ENCODE measurements at regions not wholly inside any gene's neighbourhood (a gene's known extent, or its start where the extent isn't known, plus 50 kb on each side); places are given as distances from the start of the nearest gene placed in this dataset.

DNA sequence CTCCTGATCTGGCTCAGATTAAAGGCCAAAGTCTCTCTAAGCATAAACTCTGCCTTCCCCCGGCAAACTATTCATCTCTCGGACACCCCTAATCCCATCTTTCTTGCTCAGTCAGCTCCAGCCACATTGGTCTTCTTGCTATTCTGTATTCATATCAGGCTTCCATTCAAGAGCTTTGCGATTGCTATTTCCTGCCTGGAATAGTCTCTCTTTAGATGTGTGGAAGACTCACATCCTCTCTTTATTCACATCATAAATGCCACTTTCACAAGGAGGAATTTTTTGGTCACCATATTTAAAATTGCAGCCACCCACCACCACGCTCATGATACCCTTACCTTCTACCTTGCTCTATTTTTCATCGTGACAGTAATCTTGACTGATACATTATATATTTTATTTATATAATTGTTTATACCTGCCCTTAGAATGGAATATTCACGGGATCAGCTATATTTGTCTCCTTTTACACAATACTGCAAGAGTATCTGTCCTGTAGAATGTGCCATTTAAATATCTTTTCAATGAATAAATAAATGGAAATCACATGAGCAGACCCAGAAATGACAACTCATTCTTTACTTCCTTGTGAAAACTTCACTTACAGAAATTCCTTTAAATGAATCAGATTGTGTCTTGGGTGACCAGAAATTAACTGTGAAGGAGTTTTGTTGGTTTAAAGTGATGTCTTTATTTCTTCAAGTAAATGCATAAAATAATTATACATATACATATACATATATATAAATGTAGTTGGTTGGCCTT, 780.6 kb upstream of the FLRT2 start:
- Histone ChIP-seq H3K4me3 (ENCODE audit: low read length in 2 of 2) (no peak overlapping the region), H3K36me3 (ENCODE audit: control insufficient read depth in 2 of 2, insufficient read depth in 2 of 2, low read length in 1 of 2) (no peaks in the 10 kb centered on the region), H3K4me1 (ENCODE audit: control insufficient read depth in 2 of 2, insufficient read depth in 2 of 2, low read length in 2 of 2) (no peaks in the 10 kb centered on the region), H3K27me3 (ENCODE audit: control insufficient read depth in 2 of 2, insufficient read depth in 1 of 2, low read length in 1 of 2) (no peaks in the 10 kb centered on the region), H3K27ac (ENCODE audit: low read depth in 1 of 2, low read length in 1 of 2) (no peak overlapping the region), H3K9me3 (ENCODE audit: control insufficient read depth in 2 of 2, insufficient read depth in 1 of 2, low read length in 1 of 2) (no peaks in the 10 kb centered on the region)
- 91% methylated on average over 6 of the region's 6 CpGs for WGBS
- DNase-seq (ENCODE audit: low read depth in 6 of 9, low spot score in 9 of 9), result no peak

DNA sequence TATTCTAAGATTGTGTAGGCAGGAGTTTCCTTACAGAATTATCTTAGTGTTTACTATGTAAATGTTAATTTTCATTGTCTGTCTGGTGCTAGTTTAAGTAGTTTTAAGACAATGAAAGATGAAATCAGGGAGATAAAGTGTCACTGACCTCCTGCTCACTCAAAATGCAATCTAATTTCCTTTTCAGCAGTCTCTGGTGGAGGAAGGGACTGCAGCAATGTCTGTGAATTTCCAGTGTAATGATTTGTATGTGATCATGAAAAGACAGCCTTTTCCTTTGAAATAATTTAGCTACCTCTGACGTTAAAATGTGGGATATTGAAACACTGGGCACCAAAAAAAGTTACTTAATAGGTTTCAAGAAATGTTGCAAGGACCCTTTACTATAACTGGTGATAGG, 779.7 kb upstream of the FLRT2 start:
- Histone ChIP-seq H3K9me3 (ENCODE audit: control insufficient read depth in 2 of 2, insufficient read depth in 1 of 2, low read length in 1 of 2) (no peaks in the 10 kb centered on the region), H3K27ac (ENCODE audit: low read depth in 1 of 2, low read length in 1 of 2) (no peak overlapping the region), H3K36me3 (ENCODE audit: control insufficient read depth in 2 of 2, insufficient read depth in 2 of 2, low read length in 1 of 2) (no peaks in the 10 kb centered on the region), H3K27me3 (ENCODE audit: control insufficient read depth in 2 of 2, insufficient read depth in 1 of 2, low read length in 1 of 2) (no peaks in the 10 kb centered on the region), H3K4me3 (ENCODE audit: low read length in 2 of 2) (no peak overlapping the region), H3K4me1 (ENCODE audit: control insufficient read depth in 2 of 2, insufficient read depth in 2 of 2, low read length in 2 of 2) (no peaks in the 10 kb centered on the region)
- no peak for DNase-seq (ENCODE audit: low read depth in 6 of 9, low spot score in 9 of 9)
- 30% methylated on average over 1 of the region's 1 CpG for WGBS

DNA sequence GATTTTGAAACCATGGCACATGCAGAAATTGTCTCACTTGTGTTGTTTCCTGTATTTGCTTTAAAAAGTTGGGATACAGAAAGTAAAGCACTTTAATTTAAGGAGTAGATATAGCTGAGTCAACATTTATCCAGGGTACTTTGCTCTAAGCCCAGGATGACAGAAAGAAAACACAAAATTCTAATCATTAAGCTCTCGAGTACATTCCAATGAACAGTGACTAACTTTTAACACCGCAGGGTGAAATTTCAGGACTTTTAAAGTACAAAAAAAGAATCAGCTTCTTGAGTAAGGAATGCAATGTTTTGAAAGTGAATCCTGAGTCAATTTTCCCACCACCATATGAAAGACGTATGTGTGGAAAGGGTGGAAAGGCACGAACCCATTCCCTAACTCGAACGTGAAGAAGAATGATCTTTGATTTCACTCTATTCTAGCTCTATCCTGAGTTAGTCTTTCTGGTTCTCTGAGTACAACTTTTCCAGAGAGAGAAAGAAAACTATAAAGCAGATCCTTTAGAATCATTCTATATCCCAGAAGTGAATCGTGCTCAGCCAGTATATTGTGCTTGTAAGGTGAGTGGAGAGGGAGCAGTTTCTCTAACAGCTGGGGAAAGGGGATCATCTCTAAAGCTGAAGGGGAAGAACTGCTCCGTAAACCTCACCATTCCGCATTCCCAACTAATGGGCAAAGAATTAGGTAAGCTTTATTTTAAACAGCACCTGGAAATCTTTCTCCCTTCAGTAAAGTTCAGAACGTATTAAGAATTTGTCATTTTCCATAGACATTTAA, 779.0 kb upstream of the FLRT2 start:
- no peak for DNase-seq (ENCODE audit: low read depth in 6 of 9, low spot score in 9 of 9)
- H3K4me3 ChIP-seq (ENCODE audit: low read length in 2 of 2), result no peak overlapping the region

DNA sequence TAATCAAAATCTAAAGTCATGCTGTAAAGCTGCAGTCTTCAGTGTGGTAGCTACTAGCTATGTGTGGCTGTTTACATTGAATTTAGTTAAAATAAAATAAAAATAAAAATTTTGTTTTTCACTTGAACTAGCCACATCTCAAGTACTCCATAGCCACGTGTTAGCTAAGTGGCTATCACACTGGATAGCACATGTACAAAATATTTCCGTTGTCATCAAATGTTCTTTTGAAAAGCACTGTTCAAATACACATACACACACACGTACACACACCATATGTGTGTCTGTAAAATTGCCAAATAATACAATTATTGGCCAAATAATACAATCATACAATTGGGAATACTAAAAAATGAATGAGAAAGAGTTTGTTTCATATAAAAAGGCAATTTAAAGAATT, 778.2 kb upstream of the FLRT2 start:
- Histone ChIP-seq H3K27ac (ENCODE audit: low read depth in 1 of 2, low read length in 1 of 2) (no peak overlapping the region), H3K9me3 (ENCODE audit: control insufficient read depth in 2 of 2, insufficient read depth in 1 of 2, low read length in 1 of 2) (no peaks in the 10 kb centered on the region), H3K4me1 (ENCODE audit: control insufficient read depth in 2 of 2, insufficient read depth in 2 of 2, low read length in 2 of 2) (no peaks in the 10 kb centered on the region), H3K36me3 (ENCODE audit: control insufficient read depth in 2 of 2, insufficient read depth in 2 of 2, low read length in 1 of 2) (no peaks in the 10 kb centered on the region), H3K27me3 (ENCODE audit: control insufficient read depth in 2 of 2, insufficient read depth in 1 of 2, low read length in 1 of 2) (no peaks in the 10 kb centered on the region), H3K4me3 (ENCODE audit: low read length in 2 of 2) (no peak overlapping the region)
- WGBS, result 79% methylated on average over 3 of the region's 3 CpGs
- no peak for DNase-seq (ENCODE audit: low read depth in 6 of 9, low spot score in 9 of 9)

More for the DNA sequence above, 779.0 kb upstream of the FLRT2 start:
- Histone ChIP-seq H3K4me1 (ENCODE audit: control insufficient read depth in 2 of 2, insufficient read depth in 2 of 2, low read length in 2 of 2) (no peaks in the 10 kb centered on the region), H3K9me3 (ENCODE audit: control insufficient read depth in 2 of 2, insufficient read depth in 1 of 2, low read length in 1 of 2) (no peaks in the 10 kb centered on the region), H3K27ac (ENCODE audit: low read depth in 1 of 2, low read length in 1 of 2) (no peak overlapping the region), H3K27me3 (ENCODE audit: control insufficient read depth in 2 of 2, insufficient read depth in 1 of 2, low read length in 1 of 2) (no peaks in the 10 kb centered on the region), H3K36me3 (ENCODE audit: control insufficient read depth in 2 of 2, insufficient read depth in 2 of 2, low read length in 1 of 2) (no peaks in the 10 kb centered on the region)
- WGBS, result 83% methylated on average over 10 of the region's 10 CpGs

DNA sequence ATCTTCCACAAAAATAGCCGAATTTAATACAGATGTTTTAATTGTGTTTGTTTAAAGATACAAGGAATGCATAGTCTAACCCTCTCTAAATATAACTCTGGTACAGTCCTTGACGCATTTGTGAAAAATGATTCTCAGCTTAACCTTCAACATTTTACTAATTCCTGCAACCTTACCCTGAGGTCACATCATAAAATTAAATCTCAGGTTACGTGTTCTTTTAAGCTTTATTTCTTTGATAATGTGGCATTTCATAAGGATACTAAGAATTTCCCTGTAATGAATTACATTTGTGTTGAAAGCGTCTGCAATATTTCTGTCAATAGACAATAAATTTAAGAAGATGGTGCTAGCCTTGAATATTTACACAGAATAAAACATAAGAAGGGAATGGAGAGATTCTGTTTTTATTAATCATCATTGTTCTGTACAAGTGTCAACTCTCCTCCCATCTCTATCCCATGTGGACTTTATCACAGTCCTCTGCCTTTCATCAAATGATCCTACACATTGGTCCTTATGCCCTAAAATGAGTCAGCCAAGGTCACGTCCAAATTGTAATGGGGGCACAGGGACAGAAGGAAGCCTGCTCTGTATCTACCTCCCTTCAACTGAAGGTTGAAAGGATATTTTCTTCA, 769.3 kb upstream of the FLRT2 start:
- H3K27ac ChIP-seq (ENCODE audit: low read depth in 1 of 2, low read length in 1 of 2), result no peak overlapping the region
- WGBS, result 91% methylated on average over 5 of the region's 5 CpGs
- H3K4me1 ChIP-seq (ENCODE audit: control insufficient read depth in 2 of 2, insufficient read depth in 2 of 2, low read length in 2 of 2), result no peaks in the 10 kb centered on the region
- H3K4me3 ChIP-seq (ENCODE audit: low read length in 2 of 2), result no peak overlapping the region
- no peaks in the 10 kb centered on the region for H3K27me3 ChIP-seq (ENCODE audit: control insufficient read depth in 2 of 2, insufficient read depth in 1 of 2, low read length in 1 of 2)
- no peak for DNase-seq (ENCODE audit: low read depth in 6 of 9, low spot score in 9 of 9)
- H3K9me3 ChIP-seq (ENCODE audit: control insufficient read depth in 2 of 2, insufficient read depth in 1 of 2, low read length in 1 of 2), result no peaks in the 10 kb centered on the region
- no peaks in the 10 kb centered on the region for H3K36me3 ChIP-seq (ENCODE audit: control insufficient read depth in 2 of 2, insufficient read depth in 2 of 2, low read length in 1 of 2)

DNA sequence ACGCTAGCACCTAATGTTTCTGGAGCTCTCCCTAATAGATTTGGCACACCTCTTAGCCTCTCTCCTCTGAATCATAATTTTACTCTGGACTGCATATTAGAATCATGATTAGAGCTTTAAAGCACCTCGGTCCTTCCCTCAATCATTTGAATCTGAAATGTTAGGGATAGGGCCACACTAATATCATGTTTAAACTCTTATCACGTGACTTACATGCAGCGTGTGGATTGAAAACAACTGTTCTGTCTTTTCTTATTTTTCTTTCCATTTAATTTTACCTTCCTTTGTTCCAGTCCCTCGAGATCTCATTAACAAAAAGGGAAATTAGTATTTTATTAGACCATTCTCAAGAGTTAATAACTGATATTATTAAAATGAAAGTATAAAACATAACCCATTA, 762.5 kb upstream of the FLRT2 start:
- Histone ChIP-seq H3K4me3 (ENCODE audit: low read length in 2 of 2) (no peak overlapping the region), H3K36me3 (ENCODE audit: control insufficient read depth in 2 of 2, insufficient read depth in 2 of 2, low read length in 1 of 2) (no peaks in the 10 kb centered on the region), H3K4me1 (ENCODE audit: control insufficient read depth in 2 of 2, insufficient read depth in 2 of 2, low read length in 2 of 2) (no peaks in the 10 kb centered on the region), H3K27ac (ENCODE audit: low read depth in 1 of 2, low read length in 1 of 2) (no peak overlapping the region), H3K27me3 (ENCODE audit: control insufficient read depth in 2 of 2, insufficient read depth in 1 of 2, low read length in 1 of 2) (no peaks in the 10 kb centered on the region), H3K9me3 (ENCODE audit: control insufficient read depth in 2 of 2, insufficient read depth in 1 of 2, low read length in 1 of 2) (no peaks in the 10 kb centered on the region)
- WGBS, result 86% methylated on average over 5 of the region's 5 CpGs
- DNase-seq (ENCODE audit: low read depth in 6 of 9, low spot score in 9 of 9), result no peak

DNA sequence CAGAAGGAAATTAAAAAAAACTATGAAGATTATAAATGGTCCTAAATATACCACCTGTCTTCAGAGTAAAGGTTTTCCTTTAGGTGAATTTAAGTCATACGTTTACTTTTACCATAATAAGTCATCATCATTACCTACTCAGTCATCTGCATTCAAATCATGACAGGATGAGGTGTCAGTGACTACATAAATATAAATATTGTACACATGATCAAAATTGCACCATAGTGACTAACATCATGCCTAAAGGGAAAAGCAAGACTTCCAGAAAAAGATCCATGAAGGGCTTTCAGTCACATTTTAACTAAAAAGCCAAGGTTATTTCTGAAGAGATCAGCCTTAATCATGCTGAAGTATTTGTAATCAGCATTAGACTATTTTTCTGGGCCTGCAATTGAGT, 759.9 kb upstream of the FLRT2 start:
- H3K27me3 ChIP-seq (ENCODE audit: control insufficient read depth in 2 of 2, insufficient read depth in 1 of 2, low read length in 1 of 2), result no peaks in the 10 kb centered on the region
- no peak overlapping the region for H3K27ac ChIP-seq (ENCODE audit: low read depth in 1 of 2, low read length in 1 of 2)
- H3K4me1 ChIP-seq (ENCODE audit: control insufficient read depth in 2 of 2, insufficient read depth in 2 of 2, low read length in 2 of 2), result no peaks in the 10 kb centered on the region
- no peaks in the 10 kb centered on the region for H3K9me3 ChIP-seq (ENCODE audit: control insufficient read depth in 2 of 2, insufficient read depth in 1 of 2, low read length in 1 of 2)
- WGBS, result 81% methylated on average over 1 of the region's 1 CpG
- DNase-seq (ENCODE audit: low read depth in 6 of 9, low spot score in 9 of 9), result no peak
- H3K36me3 ChIP-seq (ENCODE audit: control insufficient read depth in 2 of 2, insufficient read depth in 2 of 2, low read length in 1 of 2), result no peaks in the 10 kb centered on the region
- no peak overlapping the region for H3K4me3 ChIP-seq (ENCODE audit: low read length in 2 of 2)

DNA sequence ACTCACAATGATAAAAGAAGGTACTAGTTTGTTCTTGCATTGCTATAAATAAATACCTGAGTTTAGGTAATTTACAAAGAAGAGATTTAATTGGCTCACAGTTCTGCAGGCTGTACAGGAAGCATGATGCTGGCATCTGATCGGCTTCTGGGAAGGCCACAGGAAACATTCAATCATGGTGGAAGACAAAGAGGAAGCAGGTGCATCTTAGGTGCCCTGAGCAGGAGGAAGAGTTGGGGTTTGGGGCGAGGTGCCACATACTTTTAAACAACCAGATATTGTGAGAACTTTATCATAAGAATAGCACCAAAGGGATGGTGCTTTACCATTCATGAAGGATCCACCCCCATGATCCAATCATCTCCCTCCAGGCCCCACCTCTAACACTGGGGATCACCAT, 752.6 kb upstream of the FLRT2 start:
- H3K4me3 ChIP-seq (ENCODE audit: low read length in 2 of 2), result no peak overlapping the region
- no peaks in the 10 kb centered on the region for H3K4me1 ChIP-seq (ENCODE audit: control insufficient read depth in 2 of 2, insufficient read depth in 2 of 2, low read length in 2 of 2)
- no peaks in the 10 kb centered on the region for H3K9me3 ChIP-seq (ENCODE audit: control insufficient read depth in 2 of 2, insufficient read depth in 1 of 2, low read length in 1 of 2)
- no peaks in the 10 kb centered on the region for H3K36me3 ChIP-seq (ENCODE audit: control insufficient read depth in 2 of 2, insufficient read depth in 2 of 2, low read length in 1 of 2)
- WGBS, result 22% methylated on average over 2 of the region's 2 CpGs
- no peaks in the 10 kb centered on the region for H3K27me3 ChIP-seq (ENCODE audit: control insufficient read depth in 2 of 2, insufficient read depth in 1 of 2, low read length in 1 of 2)
- no peak overlapping the region for H3K27ac ChIP-seq (ENCODE audit: low read depth in 1 of 2, low read length in 1 of 2)
- DNase-seq (ENCODE audit: low read depth in 6 of 9, low spot score in 9 of 9), result no peak

DNA sequence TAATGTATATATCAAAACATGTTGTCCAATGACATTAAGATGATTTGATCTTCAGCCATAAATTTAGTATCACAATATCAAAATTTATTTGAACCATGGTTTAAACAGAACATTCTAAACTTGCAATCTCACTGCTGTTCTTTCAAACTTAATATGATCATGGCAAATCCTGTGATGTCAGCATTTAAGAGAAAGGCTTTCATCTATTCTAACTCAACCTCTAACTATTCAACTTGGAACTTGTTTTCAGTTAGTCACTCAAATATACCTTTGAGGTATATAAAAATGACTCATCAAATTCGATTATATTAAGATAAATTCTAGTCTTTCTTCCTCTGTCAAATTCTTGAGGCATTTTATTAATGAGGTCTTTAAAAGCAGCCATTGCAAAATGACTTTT, 747.0 kb upstream of the FLRT2 start:
- no peak overlapping the region for H3K27ac ChIP-seq (ENCODE audit: low read depth in 1 of 2, low read length in 1 of 2)
- no peaks in the 10 kb centered on the region for H3K4me1 ChIP-seq (ENCODE audit: control insufficient read depth in 2 of 2, insufficient read depth in 2 of 2, low read length in 2 of 2)

More for the DNA sequence above, 747.0 kb upstream of the FLRT2 start:
- Histone ChIP-seq H3K9me3 (ENCODE audit: control insufficient read depth in 2 of 2, insufficient read depth in 1 of 2, low read length in 1 of 2) (no peaks in the 10 kb centered on the region), H3K27me3 (ENCODE audit: control insufficient read depth in 2 of 2, insufficient read depth in 1 of 2, low read length in 1 of 2) (no peaks in the 10 kb centered on the region), H3K36me3 (ENCODE audit: control insufficient read depth in 2 of 2, insufficient read depth in 2 of 2, low read length in 1 of 2) (no peaks in the 10 kb centered on the region), H3K4me3 (ENCODE audit: low read length in 2 of 2) (no peak overlapping the region)
- DNase-seq (ENCODE audit: low read depth in 6 of 9, low spot score in 9 of 9), result no peak
- 62% methylated on average over 1 of the region's 1 CpG for WGBS

Measured in thymus (tissue), 11 donors.